ENCODE measurements at regions not wholly inside any gene's neighbourhood (a gene's known extent, or its start where the extent isn't known, plus 50 kb on each side); places are given as distances from the start of the nearest gene placed in this dataset.

DNA sequence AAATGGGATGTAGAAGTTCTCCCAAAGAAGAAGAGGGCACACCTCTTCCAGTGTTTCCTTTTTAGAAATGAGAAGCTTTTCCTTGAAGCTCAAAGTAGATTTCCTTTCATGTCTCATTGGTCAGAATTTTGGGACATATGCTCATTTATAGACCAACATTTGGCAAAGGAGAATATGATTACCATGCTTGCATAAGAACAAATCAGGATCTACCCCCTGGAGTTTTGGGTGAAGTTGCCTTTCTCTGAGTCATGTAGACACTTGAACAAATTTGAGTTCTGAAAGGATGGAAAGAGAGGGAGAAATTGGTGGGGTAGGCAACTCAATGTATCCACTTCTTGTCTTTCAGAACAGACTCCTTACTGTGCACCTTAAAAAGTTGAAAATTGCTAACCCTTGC, 409.0 kb downstream of the SLC4A3 start:
- no peak for ATAC-seq
- H3K27ac Mint-ChIP-seq: no peak overlapping the region
- peaks cover 21% of the 10 kb centered on the region for H3K4me1 Mint-ChIP-seq
- no peaks in the 10 kb centered on the region for H3K27me3 Mint-ChIP-seq (ENCODE audit: low read depth)
- POLR2A ChIA-PET: no interaction called here
- 0 out of 2 replicates have a peak, but pooled peaks cover 3% of the 10 kb centered on the region for H3K36me3 Mint-ChIP-seq
- no peak for TF ChIP-seq NR1H2 (CRISPR knock-in tag; IDR thresholded peaks at IDR 0.05)
- TF ChIP-seq HMGXB4 (CRISPR knock-in tag; IDR thresholded peaks at IDR 0.05): no peak
- TF ChIP-seq PRDM15 (CRISPR knock-in tag; IDR thresholded peaks at IDR 0.05): no peak
- no peak for TF ChIP-seq GTF2I (CRISPR knock-in tag; conservative IDR thresholded peaks at IDR 0.05)
- TF ChIP-seq CBFB (CRISPR knock-in tag; IDR thresholded peaks at IDR 0.05; ENCODE audit: low read depth): no peak
- no peak for TF ChIP-seq TCF7 (CRISPR knock-in tag; IDR thresholded peaks at IDR 0.05; ENCODE audit: low read depth)
- TF ChIP-seq PREB (CRISPR knock-in tag; IDR thresholded peaks at IDR 0.05; ENCODE audit: borderline replicate concordance): no peak
- TF ChIP-seq, protein P1, sequence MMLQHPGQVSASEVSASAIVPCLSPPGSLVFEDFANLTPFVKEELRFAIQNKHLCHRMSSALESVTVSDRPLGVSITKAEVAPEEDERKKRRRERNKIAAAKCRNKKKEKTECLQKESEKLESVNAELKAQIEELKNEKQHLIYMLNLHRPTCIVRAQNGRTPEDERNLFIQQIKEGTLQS (CRISPR knock-in tag; conservative IDR thresholded peaks at IDR 0.05): no peak
- TF ChIP-seq ZNF138 (CRISPR knock-in tag; conservative IDR thresholded peaks at IDR 0.05): no peak
- TF ChIP-seq FOXP1 (CRISPR knock-in tag; IDR thresholded peaks at IDR 0.05; ENCODE audit: borderline replicate concordance): no peak
- TF ChIP-seq, protein P2, sequence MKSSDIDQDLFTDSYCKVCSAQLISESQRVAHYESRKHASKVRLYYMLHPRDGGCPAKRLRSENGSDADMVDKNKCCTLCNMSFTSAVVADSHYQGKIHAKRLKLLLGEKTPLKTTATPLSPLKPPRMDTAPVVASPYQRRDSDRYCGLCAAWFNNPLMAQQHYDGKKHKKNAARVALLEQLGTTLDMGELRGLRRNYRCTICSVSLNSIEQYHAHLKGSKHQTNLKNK (CRISPR knock-in tag; IDR thresholded peaks at IDR 0.05): no peak
- no peak for TF ChIP-seq ZNF121 (CRISPR knock-in tag; IDR thresholded peaks at IDR 0.05)
- no peak for TF ChIP-seq ZNF423 (CRISPR knock-in tag; IDR thresholded peaks at IDR 0.05)
- no peak for TF ChIP-seq ZNF317 (CRISPR knock-in tag; IDR thresholded peaks at IDR 0.05; ENCODE audit: borderline replicate concordance, low read depth)
- TF ChIP-seq, protein P3, sequence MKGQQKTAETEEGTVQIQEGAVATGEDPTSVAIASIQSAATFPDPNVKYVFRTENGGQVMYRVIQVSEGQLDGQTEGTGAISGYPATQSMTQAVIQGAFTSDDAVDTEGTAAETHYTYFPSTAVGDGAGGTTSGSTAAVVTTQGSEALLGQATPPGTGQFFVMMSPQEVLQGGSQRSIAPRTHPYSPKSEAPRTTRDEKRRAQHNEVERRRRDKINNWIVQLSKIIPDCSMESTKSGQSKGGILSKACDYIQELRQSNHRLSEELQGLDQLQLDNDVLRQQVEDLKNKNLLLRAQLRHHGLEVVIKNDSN (CRISPR knock-in tag; IDR thresholded peaks at IDR 0.05): no peak
- no peak for TF ChIP-seq MYBL2 (CRISPR knock-in tag; IDR thresholded peaks at IDR 0.05)
- TF ChIP-seq EMX1 (CRISPR knock-in tag; IDR thresholded peaks at IDR 0.05): no peak
- H3K4me3 Mint-ChIP-seq: no peak overlapping the region
- peaks cover 14% of the 10 kb centered on the region for H3K9me3 Mint-ChIP-seq
- CTCF ChIA-PET: no interaction called here
- DNase-seq (ENCODE audit: low spot score): no peak

GRCh38 chr2:220040346-220040745, 412.9 kb downstream of the SLC4A3 start:
- H3K27ac Mint-ChIP-seq: no peak overlapping the region
- DNase-seq (ENCODE audit: low spot score) (no peak), ATAC-seq (no peak)
- no peaks in the 10 kb centered on the region for H3K27me3 Mint-ChIP-seq (ENCODE audit: low read depth)
- H3K4me3 Mint-ChIP-seq: no peak overlapping the region
- CTCF ChIA-PET: interaction anchor here (1.6 kb wide), 1 partner anchor 42 kb away, joined by 4 read pairs; no protein-coding TSS in a partner anchor
- H3K4me1 Mint-ChIP-seq: peaks cover 41% of the 10 kb centered on the region
- peaks cover 4% of the 10 kb centered on the region for H3K9me3 Mint-ChIP-seq
- POLR2A ChIA-PET: no interaction called here
- no peaks in the 10 kb centered on the region for H3K36me3 Mint-ChIP-seq
- TF ChIP-seq ZNF512 (CRISPR knock-in tag; IDR thresholded peaks at IDR 0.05; ENCODE audit: borderline replicate concordance) (no peak), ZNF423 (CRISPR knock-in tag; IDR thresholded peaks at IDR 0.05) (no peak), IRF1 (CRISPR knock-in tag; IDR thresholded peaks at IDR 0.05) (no peak), ZNF232 (CRISPR knock-in tag; IDR thresholded peaks at IDR 0.05) (no peak), SMAD3 (CRISPR knock-in tag; IDR thresholded peaks at IDR 0.05; ENCODE audit: borderline replicate concordance) (no peak), GRHL2 (CRISPR knock-in tag; IDR thresholded peaks at IDR 0.05; ENCODE audit: insufficient replicate concordance, severe bottlenecking) (no peak)
- TF ChIP-seq, protein P4, sequence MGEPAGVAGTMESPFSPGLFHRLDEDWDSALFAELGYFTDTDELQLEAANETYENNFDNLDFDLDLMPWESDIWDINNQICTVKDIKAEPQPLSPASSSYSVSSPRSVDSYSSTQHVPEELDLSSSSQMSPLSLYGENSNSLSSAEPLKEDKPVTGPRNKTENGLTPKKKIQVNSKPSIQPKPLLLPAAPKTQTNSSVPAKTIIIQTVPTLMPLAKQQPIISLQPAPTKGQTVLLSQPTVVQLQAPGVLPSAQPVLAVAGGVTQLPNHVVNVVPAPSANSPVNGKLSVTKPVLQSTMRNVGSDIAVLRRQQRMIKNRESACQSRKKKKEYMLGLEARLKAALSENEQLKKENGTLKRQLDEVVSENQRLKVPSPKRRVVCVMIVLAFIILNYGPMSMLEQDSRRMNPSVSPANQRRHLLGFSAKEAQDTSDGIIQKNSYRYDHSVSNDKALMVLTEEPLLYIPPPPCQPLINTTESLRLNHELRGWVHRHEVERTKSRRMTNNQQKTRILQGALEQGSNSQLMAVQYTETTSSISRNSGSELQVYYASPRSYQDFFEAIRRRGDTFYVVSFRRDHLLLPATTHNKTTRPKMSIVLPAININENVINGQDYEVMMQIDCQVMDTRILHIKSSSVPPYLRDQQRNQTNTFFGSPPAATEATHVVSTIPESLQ (CRISPR knock-in tag; IDR thresholded peaks at IDR 0.05): no peak

All from WTC11 (cell line).